ENCODE measurements at regions not wholly inside any gene's neighbourhood (a gene's known extent, or its start where the extent isn't known, plus 50 kb on each side); places are given as distances from the start of the nearest gene placed in this dataset.

- TF ChIP-seq, protein P1, sequence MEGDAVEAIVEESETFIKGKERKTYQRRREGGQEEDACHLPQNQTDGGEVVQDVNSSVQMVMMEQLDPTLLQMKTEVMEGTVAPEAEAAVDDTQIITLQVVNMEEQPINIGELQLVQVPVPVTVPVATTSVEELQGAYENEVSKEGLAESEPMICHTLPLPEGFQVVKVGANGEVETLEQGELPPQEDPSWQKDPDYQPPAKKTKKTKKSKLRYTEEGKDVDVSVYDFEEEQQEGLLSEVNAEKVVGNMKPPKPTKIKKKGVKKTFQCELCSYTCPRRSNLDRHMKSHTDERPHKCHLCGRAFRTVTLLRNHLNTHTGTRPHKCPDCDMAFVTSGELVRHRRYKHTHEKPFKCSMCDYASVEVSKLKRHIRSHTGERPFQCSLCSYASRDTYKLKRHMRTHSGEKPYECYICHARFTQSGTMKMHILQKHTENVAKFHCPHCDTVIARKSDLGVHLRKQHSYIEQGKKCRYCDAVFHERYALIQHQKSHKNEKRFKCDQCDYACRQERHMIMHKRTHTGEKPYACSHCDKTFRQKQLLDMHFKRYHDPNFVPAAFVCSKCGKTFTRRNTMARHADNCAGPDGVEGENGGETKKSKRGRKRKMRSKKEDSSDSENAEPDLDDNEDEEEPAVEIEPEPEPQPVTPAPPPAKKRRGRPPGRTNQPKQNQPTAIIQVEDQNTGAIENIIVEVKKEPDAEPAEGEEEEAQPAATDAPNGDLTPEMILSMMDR (IDR thresholded peaks at IDR 0.05): no peak
- TF ChIP-seq EZH2 (IDR thresholded peaks at IDR 0.05): no peak
These were observed 224.0 kb upstream of the CDH13 start for GRCh38 chr16:82402665-82403218.

Measured in neural progenitor cell (in vitro differentiated cells).